ENCODE measurements at regions not wholly inside any gene's neighbourhood (a gene's known extent, or its start where the extent isn't known, plus 50 kb on each side); places are given as distances from the start of the nearest gene placed in this dataset.
A peak's percentile ranks its signal among the peaks of the same experiment; 100 is the strongest.

- Histone ChIP-seq H3K4me2 (replicated peaks; ENCODE audit: extremely low read depth, low read length, poor library complexity, severe bottlenecking) (peak overlapping the region; percentile 20), H4K20me1 (ENCODE audit: insufficient read depth, low read length) (no peaks in the 10 kb centered on the region), H3K9ac (ENCODE audit: insufficient read depth, low read length, poor library complexity, severe bottlenecking) (no peak overlapping the region), H3K9me3 (replicated peaks in 1 of 2; ENCODE audit: control insufficient read depth in 1 of 2, insufficient read depth in 1 of 2, low read length in 2 of 2) (no peaks in the 10 kb centered on the region), H3K79me2 (ENCODE audit: insufficient read depth, low read length) (no peaks in the 10 kb centered on the region), H3K4me1 (ENCODE audit: control insufficient read depth in 1 of 2, insufficient read depth in 2 of 2, low read length in 2 of 2) (peaks cover 12 to 14% of the 10 kb centered on the region in 2 donors), H3K4me3 (replicated peaks in 1 of 3; ENCODE audit: low read depth in 2 of 3, low read length in 3 of 3) (no peak overlapping the region), H3K36me3 (replicated peaks in 1 of 2; ENCODE audit: control insufficient read depth in 1 of 2, insufficient read depth in 2 of 2, low read length in 2 of 2) (no peaks in the 10 kb centered on the region), H2AFZ (ENCODE audit: insufficient read depth, low read depth, low read length, poor library complexity, severe bottlenecking) (peak overlapping the region; percentile 30), H3K27ac (ENCODE audit: low read depth in 1 of 2, low read length in 2 of 2) (peak overlapping the region in 1 of 2 donors; percentile 47), H3K27me3 (ENCODE audit: control insufficient read depth in 2 of 2, insufficient read depth in 2 of 2, low read length in 2 of 2) (no peaks in the 10 kb centered on the region)
- peak overlapping the region in 1 of 2 donors; percentile 55 for H3K4me3 Mint-ChIP-seq
- intact Hi-C loops (cut with micrococcal nuclease), result no loop called here
- peaks cover 0 to 2% (median 1%) of the 10 kb centered on the region in 3 donors for H3K27me3 Mint-ChIP-seq (ENCODE audit: low read depth in 3 of 3)
- H3K36me3 Mint-ChIP-seq, result no peaks in the 10 kb centered on the region
- peaks cover 3 to 13% (median 7%) of the 10 kb centered on the region in 7 donors for H3K9me3 Mint-ChIP-seq
- DNase-seq, result peak in 1 of 3 donors; percentile 28
- TF ChIP-seq CTCF (IDR thresholded peaks at IDR 0.05), result no peak
- H3K27ac Mint-ChIP-seq, result peak overlapping the region in 4 of 7 donors; percentile 22 to 65 (median 35)
- peaks cover 15% of the 10 kb centered on the region for H3K4me1 Mint-ChIP-seq
Observed at GRCh38 chr3:70754314-70754713, 441.9 kb upstream of the MDFIC2 start.

GRCh38 chr3:70753572-70753971 lies 441.1 kb upstream of the MDFIC2 start:
- H3K9me3 Mint-ChIP-seq, result peaks cover 3 to 13% (median 7%) of the 10 kb centered on the region in 7 donors
- Histone ChIP-seq H3K9ac (ENCODE audit: insufficient read depth, low read length, poor library complexity, severe bottlenecking) (no peak overlapping the region), H3K4me3 (replicated peaks in 1 of 3; ENCODE audit: low read depth in 2 of 3, low read length in 3 of 3) (no peak overlapping the region), H3K27me3 (ENCODE audit: control insufficient read depth in 2 of 2, insufficient read depth in 2 of 2, low read length in 2 of 2) (no peaks in the 10 kb centered on the region), H3K36me3 (replicated peaks in 1 of 2; ENCODE audit: control insufficient read depth in 1 of 2, insufficient read depth in 2 of 2, low read length in 2 of 2) (no peaks in the 10 kb centered on the region), H2AFZ (ENCODE audit: insufficient read depth, low read depth, low read length, poor library complexity, severe bottlenecking) (no peak overlapping the region), H3K4me2 (replicated peaks; ENCODE audit: extremely low read depth, low read length, poor library complexity, severe bottlenecking) (no peak overlapping the region), H3K27ac (ENCODE audit: low read depth in 1 of 2, low read length in 2 of 2) (no peak overlapping the region), H3K79me2 (ENCODE audit: insufficient read depth, low read length) (no peaks in the 10 kb centered on the region), H4K20me1 (ENCODE audit: insufficient read depth, low read length) (no peaks in the 10 kb centered on the region), H3K4me1 (ENCODE audit: control insufficient read depth in 1 of 2, insufficient read depth in 2 of 2, low read length in 2 of 2) (peaks cover 12 to 14% of the 10 kb centered on the region in 2 donors), H3K9me3 (replicated peaks in 1 of 2; ENCODE audit: control insufficient read depth in 1 of 2, insufficient read depth in 1 of 2, low read length in 2 of 2) (no peaks in the 10 kb centered on the region)
- TF ChIP-seq CTCF (IDR thresholded peaks at IDR 0.05), result no peak
- no peak overlapping the region for H3K4me3 Mint-ChIP-seq
- peaks cover under 1 to 2% (median 1%) of the 10 kb centered on the region in 3 donors for H3K27me3 Mint-ChIP-seq (ENCODE audit: low read depth in 3 of 3)
- intact Hi-C loops (cut with micrococcal nuclease), result no loop called here
- H3K4me1 Mint-ChIP-seq, result peaks cover 15% of the 10 kb centered on the region
- no peak overlapping the region for H3K27ac Mint-ChIP-seq
- no peak for DNase-seq
- 84% methylated on average over 2 of the region's 3 CpGs for WGBS (ENCODE audit: insufficient coverage)
- no peaks in the 10 kb centered on the region for H3K36me3 Mint-ChIP-seq
